Trophoblast cell (in vitro differentiated cells and primary cell): ENCODE measurements at regions not wholly inside any gene's neighbourhood (a gene's known extent, or its start where the extent isn't known, plus 50 kb on each side); places are given as distances from the start of the nearest gene placed in this dataset.
"Not testable (repeated sequence)": the region's sequence is repeated elsewhere in the genome, so short reads cannot be mapped to it uniquely, and the experiment has no call there.

Experiments used
- DNase-seq, 2 donors: peaks; one replicate each; pipeline ENCODE4 v3.0.0-alpha.2; 2016
- H2AFZ ChIP-seq: 2 replicates; pipeline ENCODE4 v1.6.1; 2013; ENCODE audit warnings: low read length, moderate library complexity, mild to moderate bottlenecking; ENCODE audit not compliant: insufficient read depth, poor library complexity
- H2AK5ac ChIP-seq: 2 replicates; pipeline ENCODE4 v1.6.1; 2013; ENCODE audit warnings: mild to moderate bottlenecking, low read length
- H2BK120ac ChIP-seq: 2 replicates; pipeline ENCODE4 v1.6.1; 2013; ENCODE audit warnings: low read length, mild to moderate bottlenecking, moderate library complexity; ENCODE audit not compliant: insufficient read depth, poor library complexity
- H2BK12ac ChIP-seq: 2 replicates; pipeline ENCODE4 v1.6.1; 2013; ENCODE audit warnings: mild to moderate bottlenecking, low read length, moderate library complexity
- H2BK5ac ChIP-seq: 2 replicates; pipeline ENCODE4 v1.6.1; 2013; ENCODE audit warnings: low read length, low read depth, moderate library complexity, mild to moderate bottlenecking; ENCODE audit not compliant: poor library complexity
- H3K14ac ChIP-seq: 2 replicates; pipeline ENCODE4 v1.6.1; 2013; ENCODE audit warnings: mild to moderate bottlenecking, low read length
- H3K18ac ChIP-seq: 2 replicates; pipeline ENCODE4 v1.6.1; 2013; ENCODE audit warnings: mild to moderate bottlenecking, low read length
- H3K23ac ChIP-seq: 2 replicates; pipeline ENCODE4 v1.6.1; 2013; ENCODE audit warnings: low read length
- H3K27ac ChIP-seq: 2 replicates; pipeline ENCODE4 v1.5.1; 2013; ENCODE audit warnings: low read depth, mild to moderate bottlenecking, inconsistent platforms, low read length, moderate library complexity
- H3K27me3 ChIP-seq: 2 replicates; pipeline ENCODE4 v1.6.1; 2013; ENCODE audit warnings: inconsistent platforms, mild to moderate bottlenecking, low read length, moderate library complexity; ENCODE audit not compliant: insufficient read depth
- H3K36me3 ChIP-seq, 2 experiments: 1 replicate in 1 of 2; 2 replicates in 1 of 2; pipeline ENCODE4 v1.6.1; 2013; ENCODE audit warnings: low read length in 2 of 2, mild to moderate bottlenecking in 2 of 2, moderate library complexity in 1 of 2; ENCODE audit not compliant: insufficient read depth in 2 of 2, control insufficient read depth in 1 of 2
- H3K4ac ChIP-seq: 2 replicates; pipeline ENCODE4 v1.6.1; 2013; ENCODE audit warnings: low read depth, mild to moderate bottlenecking, low read length, moderate library complexity
- H3K4me1 ChIP-seq, 2 experiments: 1 replicate in 1 of 2; 2 replicates in 1 of 2; pipeline ENCODE4 v1.6.1; 2013; ENCODE audit warnings: low read length in 2 of 2, mild to moderate bottlenecking in 2 of 2, moderate library complexity in 1 of 2; ENCODE audit not compliant: insufficient read depth in 2 of 2, control insufficient read depth in 1 of 2
- H3K4me2 ChIP-seq: 2 replicates; pipeline ENCODE4 v1.6.1; 2013; ENCODE audit warnings: inconsistent platforms, mild to moderate bottlenecking, low read length, moderate library complexity
- H3K4me3 ChIP-seq: 2 replicates; pipeline ENCODE4 v1.5.1; 2013; ENCODE audit warnings: mild to moderate bottlenecking, low read depth, low read length, inconsistent platforms
- H3K79me1 ChIP-seq: one replicate; pipeline ENCODE4 v1.6.1; 2013; ENCODE audit warnings: low read length
- H3K79me2 ChIP-seq: 2 replicates; pipeline ENCODE4 v1.6.1; 2013; ENCODE audit warnings: low read length, mild to moderate bottlenecking; ENCODE audit not compliant: control insufficient read depth, insufficient read depth, poor library complexity
- H3K9ac ChIP-seq: 2 replicates; pipeline ENCODE4 v1.6.1; 2013; ENCODE audit warnings: mild to moderate bottlenecking, low read length
- H3K9me3 ChIP-seq: 2 replicates; pipeline ENCODE4 v1.6.1; 2013; ENCODE audit warnings: low read depth, mild to moderate bottlenecking, control low read depth, inconsistent platforms, low read length; ENCODE audit not compliant: insufficient read depth
- H4K12ac ChIP-seq: 2 replicates; pipeline ENCODE4 v1.6.1; 2013; ENCODE audit warnings: low read depth, mild to moderate bottlenecking, low read length, moderate library complexity
- H4K8ac ChIP-seq: 2 replicates; pipeline ENCODE4 v1.6.1; 2013; ENCODE audit warnings: low read depth, mild to moderate bottlenecking, low read length, moderate library complexity
- H4K91ac ChIP-seq: one replicate; pipeline ENCODE4 v1.6.1; 2013; ENCODE audit warnings: low read depth, mild to moderate bottlenecking, low read length, moderate library complexity
- WGBS: extraction: QIAGEN DNeasy Blood & Tissue Kit; methylation state at CpG from one replicate; pipeline ENCODE4 v1.1.7; 2013; ENCODE audit warnings: missing lambda C conversion rate; ENCODE audit not compliant: insufficient read length, insufficient coverage; ENCODE audit errors: extremely low coverage; 5-methylcytosine and 5-hydroxymethylcytosine counted together

DNA sequence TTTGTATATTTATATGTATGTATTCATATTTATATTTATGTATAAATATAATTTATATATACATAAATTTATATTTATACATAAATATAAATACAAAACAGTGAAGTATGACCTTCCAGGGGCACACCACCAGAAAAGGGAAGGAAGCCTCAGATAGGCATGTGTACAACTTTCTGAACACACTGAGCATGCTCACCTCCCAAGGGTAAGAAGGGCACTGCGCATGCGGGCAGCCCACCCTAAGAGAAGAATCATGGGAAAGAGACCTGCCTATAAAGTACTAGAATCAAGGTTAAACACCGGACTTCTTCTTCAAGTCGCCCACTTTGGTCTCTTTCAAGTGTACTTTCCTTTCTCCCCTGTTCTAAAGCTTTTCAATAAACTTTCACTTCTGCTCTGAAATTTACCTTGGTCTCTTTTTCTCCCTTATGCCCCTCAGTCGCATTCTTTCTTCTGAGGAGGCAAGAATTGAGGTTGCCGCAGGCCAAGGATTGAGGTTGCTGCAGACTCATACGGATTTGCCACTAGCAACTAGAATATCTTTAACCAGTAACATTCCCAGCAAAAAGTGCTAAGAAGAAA is 600.3 kb downstream of the RPIA start:
- not testable (repeated sequence) for H3K27ac ChIP-seq, H2BK12ac ChIP-seq, H2AK5ac ChIP-seq, H3K4ac ChIP-seq, H2BK5ac ChIP-seq, H3K79me2 ChIP-seq, H4K91ac ChIP-seq, H3K4me3 ChIP-seq, H4K8ac ChIP-seq, H3K4me1 ChIP-seq, H2AFZ ChIP-seq, H3K18ac ChIP-seq, H3K27me3 ChIP-seq, H3K9me3 ChIP-seq, H2BK120ac ChIP-seq, H3K79me1 ChIP-seq, H3K4me2 ChIP-seq, H3K9ac ChIP-seq, H3K23ac ChIP-seq, H3K36me3 ChIP-seq, H4K12ac ChIP-seq, DNase-seq, H3K14ac ChIP-seq
- no CpG with 5 or more reads among the region's 7 CpGs for WGBS

DNA sequence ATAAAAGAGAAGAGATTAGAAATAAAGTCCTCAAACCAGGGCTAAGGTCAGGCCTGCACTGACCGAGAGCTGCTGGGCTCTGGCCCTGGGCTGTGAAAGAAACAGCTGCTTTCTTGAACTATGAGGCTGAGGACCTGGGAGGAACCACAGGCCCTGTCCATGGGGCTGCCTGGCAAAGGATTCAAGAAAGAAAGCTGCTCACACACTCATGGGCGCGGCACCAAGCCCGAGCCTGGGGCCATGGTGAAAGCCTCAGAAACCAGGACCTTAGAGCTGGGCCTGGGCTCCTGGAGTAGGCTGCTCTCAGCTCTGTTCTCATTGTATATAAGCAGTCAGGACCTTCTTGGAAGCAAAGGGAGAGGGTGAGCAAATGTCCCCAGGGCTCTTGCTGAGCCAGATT is 601.9 kb downstream of the RPIA start:
- H2AFZ ChIP-seq, H3K4me2 ChIP-seq, H3K18ac ChIP-seq, H3K9ac ChIP-seq, H2BK12ac ChIP-seq, H3K4me1 ChIP-seq, H3K14ac ChIP-seq, DNase-seq, H2AK5ac ChIP-seq, H4K8ac ChIP-seq, H4K91ac ChIP-seq, H3K4me3 ChIP-seq, H3K23ac ChIP-seq, H3K27ac ChIP-seq, H3K4ac ChIP-seq, H3K9me3 ChIP-seq, H3K79me1 ChIP-seq, H3K36me3 ChIP-seq, H2BK5ac ChIP-seq, H3K27me3 ChIP-seq, H4K12ac ChIP-seq, H2BK120ac ChIP-seq, H3K79me2 ChIP-seq: not testable (repeated sequence)
- no CpG with 5 or more reads among the region's 4 CpGs for whole genome bisulfite sequencing

DNA sequence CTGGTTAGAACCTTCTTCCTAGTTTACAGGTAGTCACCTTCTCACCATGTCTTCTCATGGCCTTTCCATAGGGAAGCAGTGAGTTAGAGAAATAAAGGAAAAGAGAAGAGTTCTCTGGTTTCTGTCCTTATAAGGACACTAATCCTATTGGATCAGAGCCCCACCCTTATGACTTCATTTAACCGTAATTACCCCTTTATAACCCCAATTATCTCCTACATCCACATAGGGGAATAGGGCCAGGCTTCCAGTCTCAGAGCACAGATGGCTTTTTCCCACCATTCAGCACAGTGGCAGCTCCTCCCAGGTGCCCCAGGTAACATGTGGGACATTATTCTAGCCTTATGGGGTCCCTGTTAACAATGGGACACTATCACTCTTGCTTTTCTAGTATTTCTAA is 602.9 kb downstream of the RPIA start:
- H3K4me1 ChIP-seq, H2BK5ac ChIP-seq, H3K79me1 ChIP-seq, H3K27ac ChIP-seq, H2AK5ac ChIP-seq, H3K4ac ChIP-seq, H2BK12ac ChIP-seq, H4K8ac ChIP-seq, H3K9ac ChIP-seq, H2BK120ac ChIP-seq, H3K27me3 ChIP-seq, H3K18ac ChIP-seq, H3K14ac ChIP-seq, H3K36me3 ChIP-seq, DNase-seq, H3K4me3 ChIP-seq, H4K91ac ChIP-seq, H4K12ac ChIP-seq, H3K23ac ChIP-seq, H3K9me3 ChIP-seq, H3K79me2 ChIP-seq, H3K4me2 ChIP-seq, H2AFZ ChIP-seq: not testable (repeated sequence)
- no CpG with 5 or more reads among the region's 1 CpG for WGBS

DNA sequence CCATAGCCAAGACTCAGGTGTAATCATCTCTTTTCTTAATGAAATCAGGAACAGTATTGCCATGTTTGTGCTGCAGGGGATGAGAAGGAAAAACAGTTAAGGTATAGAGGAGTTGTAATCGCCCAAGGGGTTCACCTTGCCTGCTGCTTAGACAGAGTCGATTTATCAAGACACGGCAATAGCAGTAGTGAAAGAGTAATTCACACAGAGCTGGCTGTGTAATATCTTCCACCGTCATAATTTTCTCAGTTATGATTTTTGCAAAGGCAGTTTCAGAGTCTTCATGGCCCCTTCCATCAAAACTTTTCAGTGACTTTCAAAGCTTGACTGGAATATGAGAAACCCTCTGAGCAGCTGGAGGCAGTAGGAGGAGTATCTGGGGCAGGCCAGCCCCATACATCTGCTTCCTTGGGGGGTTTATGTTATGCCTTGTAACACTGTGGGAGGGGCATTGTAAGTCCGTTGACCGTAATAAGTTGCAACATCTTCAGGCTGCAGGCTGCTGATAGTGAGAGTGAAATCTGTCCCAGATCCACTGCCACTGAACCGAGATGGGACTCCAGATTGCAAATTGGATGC is 605.4 kb downstream of the RPIA start:
- H3K23ac ChIP-seq, H3K18ac ChIP-seq, H3K4ac ChIP-seq, H3K27ac ChIP-seq, H2BK12ac ChIP-seq, H4K12ac ChIP-seq, H3K27me3 ChIP-seq, H3K14ac ChIP-seq, H3K9me3 ChIP-seq, H3K79me2 ChIP-seq, H3K79me1 ChIP-seq, H2AK5ac ChIP-seq, H3K4me1 ChIP-seq, H4K91ac ChIP-seq, DNase-seq, H4K8ac ChIP-seq, H2AFZ ChIP-seq, H3K9ac ChIP-seq, H2BK5ac ChIP-seq, H3K4me3 ChIP-seq, H3K4me2 ChIP-seq, H2BK120ac ChIP-seq, H3K36me3 ChIP-seq: not testable (repeated sequence)
- WGBS, result no CpG with 5 or more reads among the region's 7 CpGs
